ENCODE measurements at regions not wholly inside any gene's neighbourhood (a gene's known extent, or its start where the extent isn't known, plus 50 kb on each side); places are given as distances from the start of the nearest gene placed in this dataset.

GRCh38 chr3:8368598-8368997 is 133.0 kb upstream of the LMCD1 start:
- POLR2A ChIA-PET = no interaction called here
- H3K36me3 Mint-ChIP-seq (ENCODE audit: low read depth) = no peaks in the 10 kb centered on the region
- H3K27ac Mint-ChIP-seq = no peak overlapping the region
- ATAC-seq (no peak), DNase-seq (no peak)
- H3K4me3 Mint-ChIP-seq = no peak overlapping the region
- intact Hi-C loops (cut with DNase I, micrococcal nuclease) = no loop called here
- H3K27me3 Mint-ChIP-seq = no peaks in the 10 kb centered on the region
- H3K9me3 Mint-ChIP-seq (ENCODE audit: low read depth) = peaks cover 2% of the 10 kb centered on the region
- CTCF ChIA-PET = interaction anchor here (1.0 kb wide), 1 partner anchor 49 kb away, joined by 3 read pairs; no protein-coding TSS in a partner anchor
- H3K4me1 Mint-ChIP-seq = no peaks in the 10 kb centered on the region

- ChIA-PET CTCF (no interaction called here), POLR2A (no interaction called here)
- peaks cover 5% of the 10 kb centered on the region for H3K9me3 Mint-ChIP-seq (ENCODE audit: low read depth)
- no peak overlapping the region for H3K27ac Mint-ChIP-seq
- peaks cover 2% of the 10 kb centered on the region for H3K36me3 Mint-ChIP-seq (ENCODE audit: low read depth)
- intact Hi-C loops (cut with DNase I, micrococcal nuclease) = no loop called here
- H3K4me3 Mint-ChIP-seq = no peak overlapping the region
- no peak for DNase-seq
- no peaks in the 10 kb centered on the region for H3K4me1 Mint-ChIP-seq
- H3K27me3 Mint-ChIP-seq = no peaks in the 10 kb centered on the region
- ATAC-seq = no peak
These were observed 132.0 kb upstream of the LMCD1 start for GRCh38 chr3:8369638-8370037.

GRCh38 chr3:8371085-8371551 is 130.5 kb upstream of the LMCD1 start:
- Mint-ChIP-seq H3K9me3 (ENCODE audit: low read depth) (peaks cover 9% of the 10 kb centered on the region), H3K4me3 (no peak overlapping the region), H3K36me3 (ENCODE audit: low read depth) (peaks cover 2% of the 10 kb centered on the region), H3K27me3 (no peaks in the 10 kb centered on the region), H3K4me1 (no peaks in the 10 kb centered on the region), H3K27ac (no peak overlapping the region)
- CTCF ChIA-PET = no interaction called here
- POLR2A ChIA-PET = no interaction called here
- intact Hi-C loops (cut with DNase I, micrococcal nuclease) = no loop called here
- DNase-seq = no peak
- no peak for ATAC-seq

GRCh38 chr3:8371960-8372463 is 129.6 kb upstream of the LMCD1 start:
- ChIA-PET POLR2A (no interaction called here), CTCF (interaction anchor here (0.6 kb wide), 1 partner anchor 22 kb away, joined by 3 read pairs; no protein-coding TSS in a partner anchor)
- H3K36me3 Mint-ChIP-seq (ENCODE audit: low read depth) = peaks cover 2% of the 10 kb centered on the region
- ATAC-seq = no peak
- H3K27me3 Mint-ChIP-seq = no peaks in the 10 kb centered on the region
- H3K27ac Mint-ChIP-seq = no peak overlapping the region
- H3K4me1 Mint-ChIP-seq = no peaks in the 10 kb centered on the region
- no peak for DNase-seq
- no peak overlapping the region for H3K4me3 Mint-ChIP-seq
- H3K9me3 Mint-ChIP-seq (ENCODE audit: low read depth) = peaks cover 13% of the 10 kb centered on the region
- intact Hi-C loops (cut with DNase I, micrococcal nuclease) = no loop called here

- Mint-ChIP-seq H3K4me1 (no peaks in the 10 kb centered on the region), H3K36me3 (ENCODE audit: low read depth) (no peaks in the 10 kb centered on the region), H3K27ac (no peak overlapping the region), H3K27me3 (no peaks in the 10 kb centered on the region), H3K4me3 (no peak overlapping the region), H3K9me3 (ENCODE audit: low read depth) (peaks cover 5% of the 10 kb centered on the region)
- DNase-seq (no peak), ATAC-seq (no peak)
- POLR2A ChIA-PET = no interaction called here
- CTCF ChIA-PET = no interaction called here
- intact Hi-C loops (cut with DNase I, micrococcal nuclease) = no loop called here
These were observed 120.5 kb upstream of the LMCD1 start for GRCh38 chr3:8380904-8381704.

- no peaks in the 10 kb centered on the region for H3K27me3 Mint-ChIP-seq
- H3K36me3 Mint-ChIP-seq (ENCODE audit: low read depth) = no peaks in the 10 kb centered on the region
- no peak for DNase-seq
- no peak overlapping the region for H3K27ac Mint-ChIP-seq
- intact Hi-C loops (cut with DNase I, micrococcal nuclease) = no loop called here
- peaks cover 2% of the 10 kb centered on the region for H3K9me3 Mint-ChIP-seq (ENCODE audit: low read depth)
- ATAC-seq = no peak
- H3K4me1 Mint-ChIP-seq = no peaks in the 10 kb centered on the region
- POLR2A ChIA-PET = no interaction called here
- CTCF ChIA-PET = interaction anchor here (0.5 kb wide), 1 partner anchor 393 kb away, joined by 3 read pairs; no protein-coding TSS in a partner anchor
- H3K4me3 Mint-ChIP-seq = no peak overlapping the region
These were observed 115.6 kb upstream of the LMCD1 start for GRCh38 chr3:8385848-8386620.

- CTCF ChIA-PET = interaction anchor here (0.9 kb wide), 1 partner anchor 63 kb away, joined by 4 read pairs; no protein-coding TSS in a partner anchor
- intact Hi-C loops (cut with DNase I, micrococcal nuclease) = no loop called here
- Mint-ChIP-seq H3K4me3 (no peak overlapping the region), H3K27me3 (no peaks in the 10 kb centered on the region), H3K27ac (no peak overlapping the region), H3K4me1 (no peaks in the 10 kb centered on the region), H3K9me3 (ENCODE audit: low read depth) (peaks cover 2% of the 10 kb centered on the region), H3K36me3 (ENCODE audit: low read depth) (no peaks in the 10 kb centered on the region)
- POLR2A ChIA-PET = no interaction called here
- DNase-seq (no peak), ATAC-seq (no peak)
These were observed 114.1 kb upstream of the LMCD1 start for GRCh38 chr3:8387571-8387970.

GRCh38 chr3:8399686-8400085 is 101.9 kb upstream of the LMCD1 start:
- H3K36me3 Mint-ChIP-seq (ENCODE audit: low read depth) = no peaks in the 10 kb centered on the region
- ATAC-seq = no peak
- peaks cover 3% of the 10 kb centered on the region for H3K9me3 Mint-ChIP-seq (ENCODE audit: low read depth)
- no peak overlapping the region for H3K27ac Mint-ChIP-seq
- H3K27me3 Mint-ChIP-seq = no peaks in the 10 kb centered on the region
- H3K4me3 Mint-ChIP-seq = no peak overlapping the region
- intact Hi-C loops (cut with DNase I, micrococcal nuclease) = no loop called here
- ChIA-PET POLR2A (no interaction called here), CTCF (no interaction called here)
- no peaks in the 10 kb centered on the region for H3K4me1 Mint-ChIP-seq
- DNase-seq = no peak

- no peaks in the 10 kb centered on the region for H3K36me3 Mint-ChIP-seq (ENCODE audit: low read depth)
- no peak for ATAC-seq
- CTCF ChIA-PET = interaction anchor here (0.7 kb wide), 1 partner anchor 16 kb away, joined by 3 read pairs; no protein-coding TSS in a partner anchor
- peaks cover 5% of the 10 kb centered on the region for H3K9me3 Mint-ChIP-seq (ENCODE audit: low read depth)
- intact Hi-C loops (cut with DNase I, micrococcal nuclease) = no loop called here
- no peaks in the 10 kb centered on the region for H3K4me1 Mint-ChIP-seq
- DNase-seq = no peak
- no peak overlapping the region for H3K4me3 Mint-ChIP-seq
- POLR2A ChIA-PET = no interaction called here
- no peaks in the 10 kb centered on the region for H3K27me3 Mint-ChIP-seq
- no peak overlapping the region for H3K27ac Mint-ChIP-seq
These were observed 100.7 kb upstream of the LMCD1 start for GRCh38 chr3:8400911-8401310.

- ChIA-PET POLR2A (no interaction called here), CTCF (interaction anchor here (1.5 kb wide), 1 partner anchor 13 kb away, joined by 3 read pairs; no protein-coding TSS in a partner anchor)
- H3K4me1 Mint-ChIP-seq = no peaks in the 10 kb centered on the region
- no peak overlapping the region for H3K27ac Mint-ChIP-seq
- H3K9me3 Mint-ChIP-seq (ENCODE audit: low read depth) = peaks cover 12% of the 10 kb centered on the region
- H3K36me3 Mint-ChIP-seq (ENCODE audit: low read depth) = no peaks in the 10 kb centered on the region
- ATAC-seq (no peak), DNase-seq (no peak)
- intact Hi-C loops (cut with DNase I, micrococcal nuclease) = no loop called here
- peaks cover 2% of the 10 kb centered on the region for H3K27me3 Mint-ChIP-seq
- H3K4me3 Mint-ChIP-seq = no peak overlapping the region
These were observed 97.6 kb upstream of the LMCD1 start for GRCh38 chr3:8403996-8404395.

- H3K4me1 Mint-ChIP-seq = no peaks in the 10 kb centered on the region
- H3K36me3 Mint-ChIP-seq (ENCODE audit: low read depth) = no peaks in the 10 kb centered on the region
- H3K4me3 Mint-ChIP-seq = no peak overlapping the region
- no peak overlapping the region for H3K27ac Mint-ChIP-seq
- ChIA-PET POLR2A (no interaction called here), CTCF (interaction anchor here (0.6 to 1.5 kb wide), 2 partner anchors 12 to 120 kb away, joined by 3 to 6 read pairs; no protein-coding TSS in a partner anchor)
- no peak for ATAC-seq
- H3K27me3 Mint-ChIP-seq = peaks cover 2% of the 10 kb centered on the region
- peaks cover 12% of the 10 kb centered on the region for H3K9me3 Mint-ChIP-seq (ENCODE audit: low read depth)
- no peak for DNase-seq
- intact Hi-C loops (cut with DNase I, micrococcal nuclease) = no loop called here
These were observed 96.5 kb upstream of the LMCD1 start for GRCh38 chr3:8405144-8405543.

Data from activated CD4-positive, alpha-beta T cell treated with anti-CD3 and anti-CD28 coated beads for 36 hours (primary cell).